Mesothelial cell of epicardium (in vitro differentiated cells): ENCODE measurements at regions not wholly inside any gene's neighbourhood (a gene's known extent, or its start where the extent isn't known, plus 50 kb on each side); places are given as distances from the start of the nearest gene placed in this dataset.
A peak's percentile ranks its signal among the peaks of the same experiment; 100 is the strongest.

Experiments used
- DNase-seq, 2 experiments: peaks; one replicate each; pipeline ENCODE4 v3.0.0; 2021; ENCODE audit warnings: low spot score in 2 of 2; ENCODE audit not compliant: unreplicated experiment in 2 of 2
- H3K27ac Mint-ChIP-seq: 2 replicates; pipeline ENCODE4 v1.8.0; 2021; ENCODE audit warnings: mixed read lengths
- H3K27me3 Mint-ChIP-seq: 2 replicates; pipeline ENCODE4 v1.8.0; 2021; ENCODE audit warnings: low read depth, mixed read lengths
- H3K36me3 Mint-ChIP-seq: 2 replicates; pipeline ENCODE4 v1.8.0; 2021; ENCODE audit warnings: mixed read lengths
- H3K4me1 Mint-ChIP-seq: 2 replicates; pipeline ENCODE4 v1.8.0; 2021; ENCODE audit warnings: mixed read lengths
- H3K4me3 Mint-ChIP-seq: 2 replicates; pipeline ENCODE4 v1.8.0; 2021; ENCODE audit warnings: mild to moderate bottlenecking, moderate library complexity, mixed read lengths
- H3K9me3 Mint-ChIP-seq: 2 replicates; pipeline ENCODE4 v1.8.0; 2021; ENCODE audit warnings: mixed read lengths
- TF ChIP-seq, protein P1 (sequence below): fragments of 200-600 bp; sonication (generic); IDR thresholded peaks from one replicate; pipeline ENCODE4 v1.5.0; 2021; ENCODE audit warnings: antibody characterized with exemption; ENCODE audit not compliant: unreplicated experiment

DNA sequence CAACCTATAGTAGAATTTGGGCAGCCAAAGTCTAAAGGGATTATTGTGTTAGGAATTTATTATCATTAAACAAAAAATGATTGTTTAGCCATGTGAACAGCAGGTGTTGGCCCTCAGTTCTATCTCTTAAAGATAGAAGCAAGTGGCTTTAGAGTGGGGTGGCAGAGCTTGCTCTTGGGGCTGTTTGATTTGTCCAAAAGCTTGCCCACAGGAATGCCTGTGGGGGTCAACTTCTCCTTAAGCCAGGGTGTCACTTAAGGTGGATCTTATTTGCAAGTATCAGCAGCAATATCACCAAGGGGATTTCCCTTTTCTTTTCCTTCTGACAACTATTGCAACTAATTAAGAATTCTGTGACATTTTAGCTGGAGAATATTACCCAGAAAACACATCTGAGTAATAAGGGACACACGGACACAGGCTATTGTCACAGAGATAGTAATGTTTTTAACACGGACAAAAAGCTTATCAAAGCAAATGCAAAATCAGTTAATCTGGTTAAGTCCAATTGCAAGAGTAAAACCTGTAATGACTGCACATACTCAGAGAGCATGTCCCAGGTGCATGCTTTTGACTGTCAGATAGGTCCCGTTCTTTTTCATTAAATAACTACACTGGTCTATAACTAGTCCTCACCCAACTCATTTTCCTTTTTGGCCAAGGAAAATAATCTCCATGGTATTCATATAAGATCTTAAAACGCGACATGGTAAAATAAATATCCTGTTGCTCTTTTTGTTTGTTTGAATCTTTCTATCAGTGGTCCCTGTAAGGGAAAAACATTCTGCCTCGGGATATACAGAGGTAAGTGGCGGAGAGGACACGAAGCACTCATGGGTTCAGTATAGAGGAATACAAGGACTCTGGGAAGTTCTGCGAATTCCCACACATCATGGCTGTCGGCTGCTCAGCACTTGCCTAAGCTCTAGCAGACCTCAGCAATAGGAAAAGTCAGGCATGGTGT is 172.1 kb upstream of the RFC3 start:
- Mint-ChIP-seq H3K9me3 (no peaks in the 10 kb centered on the region), H3K36me3 (no peaks in the 10 kb centered on the region), H3K27ac (no peak overlapping the region), H3K27me3 (no peaks in the 10 kb centered on the region), H3K4me1 (peaks cover 33% of the 10 kb centered on the region), H3K4me3 (no peak overlapping the region)
- DNase-seq = no peak
- TF ChIP-seq, protein P1, sequence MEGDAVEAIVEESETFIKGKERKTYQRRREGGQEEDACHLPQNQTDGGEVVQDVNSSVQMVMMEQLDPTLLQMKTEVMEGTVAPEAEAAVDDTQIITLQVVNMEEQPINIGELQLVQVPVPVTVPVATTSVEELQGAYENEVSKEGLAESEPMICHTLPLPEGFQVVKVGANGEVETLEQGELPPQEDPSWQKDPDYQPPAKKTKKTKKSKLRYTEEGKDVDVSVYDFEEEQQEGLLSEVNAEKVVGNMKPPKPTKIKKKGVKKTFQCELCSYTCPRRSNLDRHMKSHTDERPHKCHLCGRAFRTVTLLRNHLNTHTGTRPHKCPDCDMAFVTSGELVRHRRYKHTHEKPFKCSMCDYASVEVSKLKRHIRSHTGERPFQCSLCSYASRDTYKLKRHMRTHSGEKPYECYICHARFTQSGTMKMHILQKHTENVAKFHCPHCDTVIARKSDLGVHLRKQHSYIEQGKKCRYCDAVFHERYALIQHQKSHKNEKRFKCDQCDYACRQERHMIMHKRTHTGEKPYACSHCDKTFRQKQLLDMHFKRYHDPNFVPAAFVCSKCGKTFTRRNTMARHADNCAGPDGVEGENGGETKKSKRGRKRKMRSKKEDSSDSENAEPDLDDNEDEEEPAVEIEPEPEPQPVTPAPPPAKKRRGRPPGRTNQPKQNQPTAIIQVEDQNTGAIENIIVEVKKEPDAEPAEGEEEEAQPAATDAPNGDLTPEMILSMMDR = no peak

DNA sequence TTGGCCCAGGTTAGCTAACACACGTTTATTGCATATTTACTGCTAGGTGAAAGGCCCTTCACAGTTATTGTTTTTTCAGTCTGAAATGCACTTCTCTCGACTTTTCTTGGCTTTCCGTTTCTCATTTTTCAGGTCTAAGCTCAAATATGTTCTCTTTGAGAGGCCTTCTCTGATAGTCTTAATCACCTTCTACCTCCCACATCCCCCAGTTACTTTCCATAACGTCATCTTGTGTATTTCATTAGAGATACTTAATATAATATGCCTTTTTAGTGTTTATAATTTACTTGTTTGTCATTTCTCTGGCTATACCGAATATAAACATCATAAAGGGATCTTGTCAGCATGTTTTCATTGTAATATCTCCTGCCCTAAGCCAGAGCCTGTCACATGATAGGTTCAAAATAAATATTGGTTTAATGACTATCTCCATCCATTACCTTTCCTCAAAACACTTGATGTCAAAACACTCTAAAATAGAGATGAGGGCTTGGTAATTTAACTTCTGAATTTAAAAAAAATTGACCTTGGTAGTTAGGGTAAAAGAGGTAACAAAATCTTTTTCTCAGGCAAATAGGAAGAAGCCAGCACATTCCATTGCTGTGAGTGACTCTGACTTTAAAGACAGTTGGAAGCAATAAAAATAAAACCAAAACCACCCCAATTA is 168.6 kb upstream of the RFC3 start:
- DNase-seq = no peak
- H3K4me3 Mint-ChIP-seq = no peak overlapping the region
- TF ChIP-seq, protein P1 = no peak
- H3K9me3 Mint-ChIP-seq = no peaks in the 10 kb centered on the region
- peaks cover 11% of the 10 kb centered on the region for H3K4me1 Mint-ChIP-seq
- H3K36me3 Mint-ChIP-seq = no peaks in the 10 kb centered on the region
- peak overlapping the region; percentile 27 for H3K27ac Mint-ChIP-seq
- H3K27me3 Mint-ChIP-seq = no peaks in the 10 kb centered on the region

DNA sequence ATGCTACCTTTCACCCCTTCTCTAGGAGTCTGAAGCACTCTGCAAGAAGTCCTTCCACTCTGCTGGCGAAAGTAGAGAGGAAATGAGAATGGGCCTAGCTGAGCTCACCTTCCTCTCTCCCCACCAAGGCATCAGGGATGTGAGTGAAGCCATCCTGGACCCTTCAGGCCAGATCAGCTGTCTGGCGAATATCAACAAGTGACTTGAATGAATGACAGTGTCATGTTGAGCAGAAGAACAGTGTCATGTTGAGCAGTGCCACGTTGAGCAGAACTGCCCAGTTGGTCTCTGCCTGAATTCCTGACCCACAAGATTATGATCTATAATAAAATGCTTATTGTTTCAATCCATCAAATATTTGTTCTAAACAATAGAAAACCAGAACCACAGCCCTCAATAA is 166.2 kb upstream of the RFC3 start:
- DNase-seq = no peak
- Mint-ChIP-seq H3K36me3 (no peaks in the 10 kb centered on the region), H3K4me3 (no peak overlapping the region), H3K4me1 (peaks cover 11% of the 10 kb centered on the region), H3K27me3 (no peaks in the 10 kb centered on the region), H3K9me3 (no peaks in the 10 kb centered on the region), H3K27ac (no peak overlapping the region)
- TF ChIP-seq, protein P1 = no peak

DNA sequence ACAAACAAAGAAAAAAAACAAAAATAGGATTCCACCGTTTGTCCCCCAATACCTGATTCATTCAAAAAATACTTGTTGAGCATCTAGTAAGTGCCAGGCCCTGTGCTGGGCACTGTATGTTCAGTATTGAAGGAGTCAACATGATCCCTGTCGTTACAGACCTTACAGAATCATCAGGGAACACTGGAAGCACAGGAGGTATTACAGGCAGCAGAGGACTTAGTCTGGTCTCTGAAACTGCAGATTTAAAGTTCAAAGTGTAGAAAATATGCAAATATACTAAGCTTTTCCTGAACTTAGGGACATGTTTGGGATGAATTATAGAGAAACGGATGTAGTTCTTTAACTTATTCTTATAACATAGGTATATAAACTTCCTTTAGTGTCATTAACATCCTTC is 160.7 kb upstream of the RFC3 start:
- no peak overlapping the region for H3K4me3 Mint-ChIP-seq
- no peak overlapping the region for H3K27ac Mint-ChIP-seq
- H3K9me3 Mint-ChIP-seq = peaks cover 5% of the 10 kb centered on the region

DNA sequence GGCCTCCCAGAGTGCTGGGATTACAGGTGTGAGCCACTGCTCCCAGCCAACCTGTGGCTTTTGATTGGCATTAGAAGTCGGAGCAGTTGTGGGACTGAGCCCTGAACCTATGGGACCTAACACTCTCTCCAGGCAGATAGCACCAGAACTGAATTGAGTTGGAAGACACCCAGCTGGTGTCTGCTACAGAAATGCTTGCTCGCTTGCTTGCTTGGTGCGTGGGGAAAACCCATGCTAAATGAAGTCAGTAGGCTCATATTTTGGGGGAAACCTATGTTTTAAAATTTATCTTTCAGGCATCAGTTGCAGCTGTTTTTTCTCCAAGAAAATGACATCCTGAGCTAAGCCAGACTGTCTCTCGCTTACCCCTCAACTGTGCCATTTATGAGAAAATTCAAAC is 158.5 kb upstream of the RFC3 start:
- Mint-ChIP-seq H3K27me3 (no peaks in the 10 kb centered on the region), H3K36me3 (no peaks in the 10 kb centered on the region), H3K27ac (no peak overlapping the region), H3K4me3 (no peak overlapping the region), H3K9me3 (peaks cover 5% of the 10 kb centered on the region), H3K4me1 (no peaks in the 10 kb centered on the region)
- DNase-seq = no peak
- TF ChIP-seq, protein P1 = no peak

More for the DNA sequence above, 160.7 kb upstream of the RFC3 start:
- Mint-ChIP-seq H3K36me3 (no peaks in the 10 kb centered on the region), H3K4me1 (no peaks in the 10 kb centered on the region), H3K27me3 (no peaks in the 10 kb centered on the region)
- TF ChIP-seq, protein P1 = no peak
- no peak for DNase-seq
